ENCODE measurements at regions not wholly inside any gene's neighbourhood (a gene's known extent, or its start where the extent isn't known, plus 50 kb on each side); places are given as distances from the start of the nearest gene placed in this dataset.

GRCh38 chr4:167964766-167965373, 127.5 kb upstream of the ANXA10 start:
- H3K4me1 ChIP-seq (ENCODE audit: control insufficient read depth, insufficient read depth, low read length): no peaks in the 10 kb centered on the region
- H3K27ac ChIP-seq (ENCODE audit: control insufficient read depth, insufficient read depth): no peak overlapping the region
- WGBS (ENCODE audit: insufficient coverage, insufficient replicate concordance, low lambda C conversion rate, missing lambda C conversion rate): 9% methylated on average over 2 of the region's 2 CpGs
- intact Hi-C loops (cut with micrococcal nuclease; ENCODE audit: unreplicated experiment): no loop called here
- ChIA-PET RAD21 (ENCODE audit: unreplicated experiment) (no interaction called here), SMC1A (ENCODE audit: uncharacterized antibody, unreplicated experiment) (no interaction called here), POLR2A (no interaction called here), CTCF (no interaction called here)
- no peak for ATAC-seq
- no peaks in the 10 kb centered on the region for H3K9me3 ChIP-seq (replicated peaks; ENCODE audit: control insufficient read depth, insufficient read depth, low read length)
- in situ Hi-C loops (cut with MboI): no loop called here
- FAIRE-seq: no peak
- no peak overlapping the region for H3K4me2 ChIP-seq (ENCODE audit: control insufficient read depth, insufficient read depth)
- H3K4me3 ChIP-seq: no peak overlapping the region
- no peaks in the 10 kb centered on the region for H4K20me1 ChIP-seq (ENCODE audit: control insufficient read depth, insufficient read depth)
- no peaks in the 10 kb centered on the region for H3K79me2 ChIP-seq (ENCODE audit: control insufficient read depth, insufficient read depth, low read length)
- no peak for DNase-seq (ENCODE audit: low read depth, low spot score)
- H3K27me3 ChIP-seq (replicated peaks in 1 of 2; ENCODE audit: control insufficient read depth in 2 of 2, insufficient read depth in 2 of 2, low read length in 1 of 2): no peaks in the 10 kb centered on the region
- no peak overlapping the region for H3K9ac ChIP-seq (ENCODE audit: control insufficient read depth, insufficient read depth, low read length)
- no peaks in the 10 kb centered on the region for H3K36me3 ChIP-seq (ENCODE audit: control insufficient read depth in 2 of 2, insufficient read depth in 2 of 2, low read length in 1 of 2)
- BruUV-seq (replicated peaks): no TSS peak
- H2AFZ ChIP-seq (ENCODE audit: control insufficient read depth, low read depth, low read length): no peak overlapping the region
- TF ChIP-seq PAX5 (IDR thresholded peaks at IDR 0.05; ENCODE audit: borderline replicate concordance, low read depth, low read length) (no peak), RELB (IDR thresholded peaks at IDR 0.05; ENCODE audit: low read depth) (no peak), CHD1 (IDR thresholded peaks at IDR 0.05; ENCODE audit: low read depth, low read length) (no peak), POLR2AphosphoS5 (IDR thresholded peaks at IDR 0.05; ENCODE audit: low read length) (no peak), ZBTB4 (CRISPR knock-in tag; IDR thresholded peaks at IDR 0.05) (no peak), SPI1 (IDR thresholded peaks at IDR 0.05; ENCODE audit: borderline replicate concordance, insufficient read depth, low read depth, low read length) (no peak), MYC (IDR thresholded peaks at IDR 0.05; ENCODE audit: insufficient read depth, insufficient read length, insufficient replicate concordance, low read length, severe bottlenecking) (no peak), RUNX3 (IDR thresholded peaks at IDR 0.05; ENCODE audit: low read length) (no peak), ATF2 (IDR thresholded peaks at IDR 0.05; ENCODE audit: low read length) (no peak), ZNF207 (IDR thresholded peaks at IDR 0.05; ENCODE audit: borderline replicate concordance) (no peak), EP300 (IDR thresholded peaks at IDR 0.05; ENCODE audit: borderline replicate concordance in 1 of 2, control insufficient read depth in 1 of 2, low read depth in 2 of 2, low read length in 2 of 2) (no peak), ETV6 (conservative IDR thresholded peaks at IDR 0.05 in 1 of 2, IDR thresholded peaks at IDR 0.05 in 1 of 2; ENCODE audit: borderline replicate concordance in 1 of 2, low read depth in 1 of 2) (no peak), ZBTB40 (IDR thresholded peaks at IDR 0.05; ENCODE audit: borderline replicate concordance) (no peak)

Data from GM12878 (cell line).